Esophagus squamous epithelium (tissue), 5 donors: ENCODE measurements at regions not wholly inside any gene's neighbourhood (a gene's known extent, or its start where the extent isn't known, plus 50 kb on each side); places are given as distances from the start of the nearest gene placed in this dataset.

Source experiments
- DNase-seq: peaks from one replicate; lab custom pipeline; 2025; lab: John Stamatoyannopoulos, UW
- H3K27ac ChIP-seq, 4 donors: fragments of 200-600 bp; sonication (generic); one replicate each; pipeline ENCODE4 v1.5.1; 2016 to 2019; ENCODE audit warnings: mild to moderate bottlenecking in 1 of 4
- H3K27me3 ChIP-seq, 4 donors: fragments of 200-600 bp; sonication (generic); 1 replicate in 3 of 4; 2 replicates in 1 of 4; pipeline versions ENCODE4 v1.5.1 to v1.6.0; 2017 to 2021; ENCODE audit warnings: antibody characterized with exemption in 1 of 4
- H3K36me3 ChIP-seq, 3 donors: fragments of 200-600 bp; sonication (generic); one replicate each; pipeline ENCODE4 v1.5.1; 2016 to 2019
- H3K4me1 ChIP-seq, 3 donors: fragments of 200-600 bp; sonication (generic); one replicate each; pipeline ENCODE4 v1.5.1; 2017 to 2019
- H3K4me3 ChIP-seq, 4 donors: fragments of 200-600 bp; sonication (generic); 1 replicate in 3 of 4; 2 replicates in 1 of 4; pipeline ENCODE4 v1.5.1; 2016 to 2019; ENCODE audit warnings: mild to moderate bottlenecking in 2 of 4, moderate library complexity in 1 of 4
- H3K9me3 ChIP-seq, 3 donors: fragments of 200-600 bp; sonication (generic); one replicate each; pipeline ENCODE4 v1.5.1; 2016 to 2019
- CTCF ChIP-seq, 6 experiments: fragments of 450-650 bp in 4 of 6; fragments of 200-600 bp in 2 of 6; sonication (generic) in 2 of 6; IDR thresholded peaks; one replicate each; pipeline ENCODE4 v1.5.1; 2016 to 2019; ENCODE audit warnings: antibody characterized with exemption in 6 of 6, mild to moderate bottlenecking in 4 of 6, moderate library complexity in 4 of 6
- POLR2A ChIP-seq, 4 donors: fragments of 450-650 bp; IDR thresholded peaks; one replicate each; pipeline ENCODE4 v1.6.1; 2017; ENCODE audit warnings: antibody characterized with exemption in 4 of 4, mild to moderate bottlenecking in 4 of 4, moderate library complexity in 3 of 4
- WGBS, 2 donors: methylation state at CpG; one replicate each; pipeline ENCODE4 v1.1.5; 2018; 5-methylcytosine and 5-hydroxymethylcytosine counted together
- intact Hi-C: fragments of 100-400 bp; cut with DNase I; formaldehyde crosslinking; loops from one replicate; pipeline ENCODE4 v1.15.0; 2022
- donor health status: DM: yes; HTN: yes; CAD: no.

- no peak overlapping the region for H3K4me3 ChIP-seq
- 37 to 47% methylated on average over 1 of the region's 1 CpG for WGBS, 2 donors
- no peaks in the 10 kb centered on the region for H3K36me3 ChIP-seq
- intact Hi-C loops: no loop called here
- H3K9me3 ChIP-seq: no peaks in the 10 kb centered on the region
- H3K27me3 ChIP-seq: no peaks in the 10 kb centered on the region
- H3K27ac ChIP-seq: no peak overlapping the region
- DNase-seq: no peak
- no peaks in the 10 kb centered on the region for H3K4me1 ChIP-seq
- TF ChIP-seq CTCF (IDR thresholded peaks at IDR 0.05) (no peak), POLR2A (IDR thresholded peaks at IDR 0.05) (no peak)
These were observed 575.7 kb upstream of the ZNF717 start for GRCh38 chr3:76361010-76361409.

DNA sequence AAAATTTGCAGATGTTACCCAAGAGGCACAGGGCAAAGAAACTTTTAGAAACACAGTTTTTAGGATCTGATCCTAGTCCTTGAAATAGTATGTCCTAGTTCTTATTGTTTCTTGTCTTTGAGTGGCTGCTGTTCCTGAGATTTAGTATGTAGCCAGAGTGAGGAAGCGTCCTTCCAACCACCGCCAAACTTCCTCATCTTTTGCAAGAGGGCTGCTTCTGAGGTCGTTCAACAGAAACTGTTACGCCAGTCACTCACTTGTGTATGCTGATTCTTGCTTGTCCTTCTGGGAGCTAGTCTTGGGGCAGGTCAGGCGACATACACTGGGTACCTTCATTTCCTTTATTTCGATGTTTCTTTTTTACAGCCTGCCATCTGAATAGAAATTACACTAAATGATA, 577.3 kb upstream of the ZNF717 start:
- TF ChIP-seq POLR2A (IDR thresholded peaks at IDR 0.05): no peak
- TF ChIP-seq CTCF (IDR thresholded peaks at IDR 0.05): no peak
- Histone ChIP-seq H3K4me1 (no peaks in the 10 kb centered on the region), H3K4me3 (no peak overlapping the region), H3K27ac (no peak overlapping the region), H3K27me3 (no peaks in the 10 kb centered on the region), H3K36me3 (no peaks in the 10 kb centered on the region), H3K9me3 (no peaks in the 10 kb centered on the region)
- 76 to 80% methylated on average over 6 of the region's 6 CpGs for WGBS, 2 donors
- intact Hi-C loops: no loop called here
- no peak for DNase-seq

GRCh38 chr3:76365275-76365674, 579.9 kb upstream of the ZNF717 start:
- H3K9me3 ChIP-seq: no peaks in the 10 kb centered on the region
- TF ChIP-seq CTCF (IDR thresholded peaks at IDR 0.05) (no peak), POLR2A (IDR thresholded peaks at IDR 0.05) (no peak)
- H3K4me1 ChIP-seq: no peaks in the 10 kb centered on the region
- DNase-seq: no peak
- H3K27me3 ChIP-seq: no peaks in the 10 kb centered on the region
- intact Hi-C loops: no loop called here
- 74 to 80% methylated on average over 3 of the region's 3 CpGs for WGBS, 2 donors
- no peaks in the 10 kb centered on the region for H3K36me3 ChIP-seq
- H3K27ac ChIP-seq: no peak overlapping the region
- H3K4me3 ChIP-seq: no peak overlapping the region

DNA sequence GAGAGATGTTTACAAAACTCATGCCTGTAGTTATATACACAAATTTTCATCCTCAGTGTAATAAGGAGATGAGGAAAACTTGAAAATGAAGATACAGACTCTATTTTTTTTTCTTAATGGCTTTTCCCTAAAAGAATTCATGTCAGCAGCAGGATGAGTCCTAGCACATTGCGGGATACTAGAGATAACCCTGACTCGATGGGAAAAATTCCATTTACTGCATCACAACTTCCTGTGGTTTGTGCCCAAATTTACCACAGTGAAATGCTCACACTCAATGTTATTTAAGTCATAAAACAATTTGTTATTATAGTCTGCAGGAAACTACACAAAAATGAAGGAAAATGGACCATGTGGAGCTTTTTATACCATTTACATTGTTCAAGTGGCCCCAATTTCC, 581.9 kb upstream of the ZNF717 start:
- 45 to 56% methylated on average over 2 of the region's 2 CpGs for WGBS, 2 donors
- Histone ChIP-seq H3K4me1 (no peaks in the 10 kb centered on the region), H3K4me3 (no peak overlapping the region), H3K27ac (no peak overlapping the region), H3K9me3 (no peaks in the 10 kb centered on the region), H3K36me3 (no peaks in the 10 kb centered on the region), H3K27me3 (no peaks in the 10 kb centered on the region)
- no peak for TF ChIP-seq POLR2A (IDR thresholded peaks at IDR 0.05)
- TF ChIP-seq CTCF (IDR thresholded peaks at IDR 0.05): no peak
- DNase-seq: no peak
- intact Hi-C loops: no loop called here

GRCh38 chr3:76369170-76369569, 583.8 kb upstream of the ZNF717 start:
- DNase-seq: no peak
- WGBS, 2 donors: 58 to 64% methylated on average over 5 of the region's 5 CpGs
- Histone ChIP-seq H3K4me1 (no peaks in the 10 kb centered on the region), H3K9me3 (no peaks in the 10 kb centered on the region), H3K27me3 (no peaks in the 10 kb centered on the region), H3K4me3 (no peak overlapping the region), H3K36me3 (no peaks in the 10 kb centered on the region), H3K27ac (no peak overlapping the region)
- intact Hi-C loops: no loop called here
- TF ChIP-seq CTCF (IDR thresholded peaks at IDR 0.05) (no peak), POLR2A (IDR thresholded peaks at IDR 0.05) (no peak)
